Stimulated activated CD4-positive, alpha-beta T cell treated with anti-CD3 and anti-CD28 coated beads, TNF-alpha, amount 100 ng/mL, for 1 hour (primary cell): ENCODE measurements at regions not wholly inside any gene's neighbourhood (a gene's known extent, or its start where the extent isn't known, plus 50 kb on each side); places are given as distances from the start of the nearest gene placed in this dataset.

Source experiments
- DNase-seq, 3 donors: peaks; one replicate each; pipeline ENCODE4 v3.0.0-alpha.2; 2020; ENCODE audit warnings: low read depth in 3 of 3, low spot score in 1 of 3

- DNase-seq = no peak
These were observed 537.4 kb downstream of the RNF144A start for GRCh38 chr2:7454592-7454991.

GRCh38 chr2:7456762-7457161 is 539.5 kb downstream of the RNF144A start:
- DNase-seq = no peak

GRCh38 chr2:7458066-7458465 is 540.9 kb downstream of the RNF144A start:
- no peak for DNase-seq

- DNase-seq = no peak
These were observed 550.7 kb downstream of the RNF144A start for GRCh38 chr2:7467782-7468447.

GRCh38 chr2:7468448-7468828 is 551.2 kb downstream of the RNF144A start:
- no peak for DNase-seq

GRCh38 chr2:7468955-7469354 is 551.7 kb downstream of the RNF144A start:
- no peak for DNase-seq

- no peak for DNase-seq
These were observed 554.0 kb downstream of the RNF144A start for GRCh38 chr2:7471185-7471584.

- no peak for DNase-seq
These were observed 555.3 kb downstream of the RNF144A start for GRCh38 chr2:7472465-7472864.

GRCh38 chr2:7473135-7473771 is 556.0 kb downstream of the RNF144A start:
- no peak for DNase-seq

- DNase-seq = no peak
These were observed 559.2 kb downstream of the RNF144A start for GRCh38 chr2:7476371-7476770.

GRCh38 chr2:7479603-7480002 is 562.4 kb downstream of the RNF144A start:
- DNase-seq = no peak

GRCh38 chr2:7480431-7480830 is 563.2 kb downstream of the RNF144A start:
- DNase-seq = no peak

- no peak for DNase-seq
These were observed 573.5 kb downstream of the RNF144A start for GRCh38 chr2:7490672-7491071.

GRCh38 chr2:7492719-7493118 is 575.5 kb downstream of the RNF144A start:
- DNase-seq = no peak

GRCh38 chr2:7497178-7497577 is 580.0 kb downstream of the RNF144A start:
- DNase-seq = no peak

- DNase-seq = no peak
These were observed 581.8 kb downstream of the RNF144A start for GRCh38 chr2:7499018-7499417.

- DNase-seq = no peak
These were observed 585.1 kb downstream of the RNF144A start for GRCh38 chr2:7502336-7502735.

- DNase-seq = no peak
These were observed 591.2 kb downstream of the RNF144A start for GRCh38 chr2:7508296-7508943.

- DNase-seq = no peak
These were observed 593.1 kb downstream of the RNF144A start for GRCh38 chr2:7510353-7510752.

GRCh38 chr2:7513834-7514233 is 596.6 kb downstream of the RNF144A start:
- no peak for DNase-seq

- no peak for DNase-seq
These were observed 598.1 kb downstream of the RNF144A start for GRCh38 chr2:7515327-7515726.

- DNase-seq = no peak
These were observed 599.4 kb downstream of the RNF144A start for GRCh38 chr2:7516484-7517063.
